Loucy (cell line): ENCODE measurements at regions not wholly inside any gene's neighbourhood (a gene's known extent, or its start where the extent isn't known, plus 50 kb on each side); places are given as distances from the start of the nearest gene placed in this dataset.

Source experiments
- EZH2phosphoT487 ChIP-seq: fragments of 200-600 bp; IDR thresholded peaks from 2 replicates; pipeline ENCODE4 v1.6.1; 2018; ENCODE audit warnings: antibody characterized with exemption, mild to moderate bottlenecking, moderate library complexity, borderline replicate concordance
- TF ChIP-seq, protein P1 (sequence below): fragments of 200-600 bp; sonication (generic); conservative IDR thresholded peaks from 2 replicates; pipeline ENCODE4 v1.5.1; 2014; ENCODE audit warnings: mild to moderate bottlenecking, antibody characterized with exemption, low read length

DNA sequence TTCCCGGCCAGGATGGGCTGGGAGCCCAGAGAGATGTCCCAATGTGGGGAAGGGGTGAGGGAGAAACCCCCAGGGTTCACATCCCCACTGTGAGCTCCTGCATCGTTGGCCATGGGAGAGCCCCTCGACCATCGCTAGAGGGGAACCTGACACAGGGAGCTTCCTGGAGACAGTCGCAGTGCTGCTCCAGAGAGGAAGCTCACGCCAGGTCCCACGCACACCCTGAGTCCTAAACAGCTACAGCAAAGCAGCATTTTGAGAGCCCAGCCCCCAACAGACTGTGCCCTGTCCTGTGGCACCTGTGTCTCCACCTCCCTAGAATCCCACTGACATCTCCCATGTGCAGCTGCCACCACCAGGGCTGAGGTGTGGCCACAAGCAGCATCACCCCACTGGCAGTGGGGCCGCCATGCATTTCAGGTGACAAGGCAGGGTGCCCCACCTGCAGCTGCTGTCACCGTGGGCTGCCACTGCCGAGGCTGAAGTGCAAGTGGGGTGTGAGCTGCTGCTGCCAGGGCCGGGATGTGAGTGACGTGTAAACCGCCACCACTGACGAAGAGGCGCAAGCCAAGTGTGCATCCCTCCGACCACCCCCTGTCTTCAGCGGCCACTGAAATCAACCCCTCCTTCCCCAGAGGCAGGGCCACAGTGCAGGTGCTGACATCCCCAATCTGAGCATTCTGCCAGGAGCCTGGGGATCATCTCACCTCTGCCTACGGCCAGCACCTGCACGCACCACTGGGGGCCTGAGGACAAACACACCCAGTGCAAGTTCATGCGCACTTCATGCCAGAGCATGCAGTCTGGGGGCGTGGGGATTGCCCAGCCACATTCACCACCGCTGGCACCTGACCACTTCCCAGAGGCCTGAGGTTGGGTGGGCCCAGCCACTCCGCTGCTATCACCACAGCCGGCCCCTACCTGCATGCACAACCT lies 467.7 kb upstream of the SALL3 start:
- TF ChIP-seq, protein P1, sequence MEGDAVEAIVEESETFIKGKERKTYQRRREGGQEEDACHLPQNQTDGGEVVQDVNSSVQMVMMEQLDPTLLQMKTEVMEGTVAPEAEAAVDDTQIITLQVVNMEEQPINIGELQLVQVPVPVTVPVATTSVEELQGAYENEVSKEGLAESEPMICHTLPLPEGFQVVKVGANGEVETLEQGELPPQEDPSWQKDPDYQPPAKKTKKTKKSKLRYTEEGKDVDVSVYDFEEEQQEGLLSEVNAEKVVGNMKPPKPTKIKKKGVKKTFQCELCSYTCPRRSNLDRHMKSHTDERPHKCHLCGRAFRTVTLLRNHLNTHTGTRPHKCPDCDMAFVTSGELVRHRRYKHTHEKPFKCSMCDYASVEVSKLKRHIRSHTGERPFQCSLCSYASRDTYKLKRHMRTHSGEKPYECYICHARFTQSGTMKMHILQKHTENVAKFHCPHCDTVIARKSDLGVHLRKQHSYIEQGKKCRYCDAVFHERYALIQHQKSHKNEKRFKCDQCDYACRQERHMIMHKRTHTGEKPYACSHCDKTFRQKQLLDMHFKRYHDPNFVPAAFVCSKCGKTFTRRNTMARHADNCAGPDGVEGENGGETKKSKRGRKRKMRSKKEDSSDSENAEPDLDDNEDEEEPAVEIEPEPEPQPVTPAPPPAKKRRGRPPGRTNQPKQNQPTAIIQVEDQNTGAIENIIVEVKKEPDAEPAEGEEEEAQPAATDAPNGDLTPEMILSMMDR: no peak
- TF ChIP-seq EZH2phosphoT487: no peak
